ENCODE measurements at regions not wholly inside any gene's neighbourhood (a gene's known extent, or its start where the extent isn't known, plus 50 kb on each side); places are given as distances from the start of the nearest gene placed in this dataset.

DNA sequence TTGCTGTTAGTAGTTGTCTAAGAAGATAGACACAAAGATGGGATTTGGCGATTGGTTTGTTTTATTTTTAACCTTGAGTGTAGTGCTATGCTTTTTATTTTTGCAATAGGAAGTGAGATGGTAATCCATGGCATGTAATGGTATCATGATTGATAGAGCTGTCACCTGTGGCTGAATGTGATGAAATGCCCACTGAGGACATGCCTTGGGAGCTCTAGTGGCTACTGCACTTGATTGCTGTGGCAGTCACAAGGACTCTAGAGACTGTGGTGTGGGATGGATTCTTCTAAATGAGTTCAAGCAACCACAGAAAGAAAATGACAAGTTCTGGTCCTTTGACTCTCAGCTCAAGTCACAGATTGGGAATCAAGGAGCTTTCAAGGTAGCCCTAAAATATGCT, 139.4 kb downstream of the CYRIA start:
- H3K27ac ChIP-seq = no peak overlapping the region
- TF ChIP-seq, protein P1, sequence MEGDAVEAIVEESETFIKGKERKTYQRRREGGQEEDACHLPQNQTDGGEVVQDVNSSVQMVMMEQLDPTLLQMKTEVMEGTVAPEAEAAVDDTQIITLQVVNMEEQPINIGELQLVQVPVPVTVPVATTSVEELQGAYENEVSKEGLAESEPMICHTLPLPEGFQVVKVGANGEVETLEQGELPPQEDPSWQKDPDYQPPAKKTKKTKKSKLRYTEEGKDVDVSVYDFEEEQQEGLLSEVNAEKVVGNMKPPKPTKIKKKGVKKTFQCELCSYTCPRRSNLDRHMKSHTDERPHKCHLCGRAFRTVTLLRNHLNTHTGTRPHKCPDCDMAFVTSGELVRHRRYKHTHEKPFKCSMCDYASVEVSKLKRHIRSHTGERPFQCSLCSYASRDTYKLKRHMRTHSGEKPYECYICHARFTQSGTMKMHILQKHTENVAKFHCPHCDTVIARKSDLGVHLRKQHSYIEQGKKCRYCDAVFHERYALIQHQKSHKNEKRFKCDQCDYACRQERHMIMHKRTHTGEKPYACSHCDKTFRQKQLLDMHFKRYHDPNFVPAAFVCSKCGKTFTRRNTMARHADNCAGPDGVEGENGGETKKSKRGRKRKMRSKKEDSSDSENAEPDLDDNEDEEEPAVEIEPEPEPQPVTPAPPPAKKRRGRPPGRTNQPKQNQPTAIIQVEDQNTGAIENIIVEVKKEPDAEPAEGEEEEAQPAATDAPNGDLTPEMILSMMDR (IDR thresholded peaks at IDR 0.05) = no peak
- TF ChIP-seq EP300 (IDR thresholded peaks at IDR 0.05) = no peak
- no peak for TF ChIP-seq POLR2AphosphoS5 (IDR thresholded peaks at IDR 0.05)
- H3K36me3 ChIP-seq = no peaks in the 10 kb centered on the region
- no peaks in the 10 kb centered on the region for H3K9me3 ChIP-seq
- H3K4me1 ChIP-seq = no peaks in the 10 kb centered on the region
- H3K4me3 ChIP-seq = no peak overlapping the region
- WGBS = 88% methylated on average over 1 of the region's 1 CpG
- H3K27me3 ChIP-seq = peaks cover under 1% of the 10 kb centered on the region
- no peak for DNase-seq (ENCODE audit: low spot score in 2 of 2)

DNA sequence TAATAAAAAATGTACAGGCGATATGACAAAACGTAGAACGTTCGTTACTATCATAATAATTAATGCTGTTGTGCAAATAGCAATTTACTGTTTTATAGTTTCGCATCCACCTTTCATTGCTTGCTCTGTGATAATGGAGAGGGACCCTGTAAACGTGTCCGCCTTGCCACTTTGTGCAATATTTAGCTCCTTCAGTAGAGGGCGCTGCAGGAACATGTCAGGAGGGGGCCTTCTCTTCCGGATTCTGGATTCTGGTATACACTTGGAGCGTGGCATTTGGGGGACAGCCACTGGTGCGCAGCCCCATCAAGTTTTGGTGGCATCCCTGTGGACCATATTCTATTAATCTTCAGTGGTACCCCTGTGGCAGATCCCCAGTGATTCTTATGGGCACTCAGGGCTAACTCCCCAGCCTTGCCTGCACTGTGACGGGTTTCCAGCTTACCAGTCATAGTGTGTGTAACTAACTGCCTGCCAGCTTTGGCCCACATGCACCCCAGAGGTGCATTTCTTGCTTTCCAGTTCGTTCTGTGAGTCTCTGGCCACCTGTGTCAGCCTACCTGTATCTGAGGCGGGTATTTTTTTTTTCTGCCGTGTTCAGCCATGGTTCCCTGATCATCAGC, 140.3 kb downstream of the CYRIA start:
- WGBS = 84% methylated on average over 15 of the region's 15 CpGs
- TF ChIP-seq EP300 (IDR thresholded peaks at IDR 0.05) (no peak), POLR2A (IDR thresholded peaks at IDR 0.05) (no peak), POLR2AphosphoS5 (IDR thresholded peaks at IDR 0.05) (no peak)
- TF ChIP-seq, protein P1 (IDR thresholded peaks at IDR 0.05) = no peak
- no peak for DNase-seq (ENCODE audit: low spot score in 2 of 2)

DNA sequence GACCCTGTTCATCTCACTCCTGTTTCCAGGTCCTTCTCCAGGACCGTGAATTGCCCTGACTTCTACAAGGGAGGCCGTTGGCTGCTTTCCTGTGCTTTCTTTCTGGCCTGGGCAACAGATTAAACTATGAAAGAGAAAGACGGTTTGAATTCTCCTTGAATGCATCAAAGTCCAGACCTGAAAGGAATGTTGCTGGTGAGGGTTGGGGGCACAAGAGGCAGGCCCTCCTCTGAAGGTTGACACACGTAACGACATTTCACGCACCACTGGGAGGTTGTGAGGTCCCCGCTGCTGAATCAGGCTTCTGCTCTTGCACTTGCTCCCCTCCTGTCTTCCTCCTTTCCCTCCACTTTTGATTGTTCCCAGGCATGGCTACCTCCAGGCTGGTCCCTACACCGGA, 141.9 kb downstream of the CYRIA start:
- WGBS = 86% methylated on average over 8 of the region's 8 CpGs
- no peaks in the 10 kb centered on the region for H3K4me1 ChIP-seq
- no peaks in the 10 kb centered on the region for H3K27me3 ChIP-seq
- H3K9me3 ChIP-seq = no peaks in the 10 kb centered on the region
- no peak overlapping the region for H3K4me3 ChIP-seq
- TF ChIP-seq POLR2A (IDR thresholded peaks at IDR 0.05) = no peak
- TF ChIP-seq POLR2AphosphoS5 (IDR thresholded peaks at IDR 0.05) = no peak
- no peak for TF ChIP-seq EP300 (IDR thresholded peaks at IDR 0.05)
- TF ChIP-seq, protein P1 (IDR thresholded peaks at IDR 0.05) = no peak
- no peak overlapping the region for H3K27ac ChIP-seq
- H3K36me3 ChIP-seq = no peaks in the 10 kb centered on the region
- DNase-seq (ENCODE audit: low spot score in 2 of 2) = no peak

More for the DNA sequence above, 140.3 kb downstream of the CYRIA start:
- no peak overlapping the region for H3K4me3 ChIP-seq
- H3K27me3 ChIP-seq = no peaks in the 10 kb centered on the region
- H3K36me3 ChIP-seq = no peaks in the 10 kb centered on the region
- no peaks in the 10 kb centered on the region for H3K9me3 ChIP-seq
- no peak overlapping the region for H3K27ac ChIP-seq
- no peaks in the 10 kb centered on the region for H3K4me1 ChIP-seq

DNA sequence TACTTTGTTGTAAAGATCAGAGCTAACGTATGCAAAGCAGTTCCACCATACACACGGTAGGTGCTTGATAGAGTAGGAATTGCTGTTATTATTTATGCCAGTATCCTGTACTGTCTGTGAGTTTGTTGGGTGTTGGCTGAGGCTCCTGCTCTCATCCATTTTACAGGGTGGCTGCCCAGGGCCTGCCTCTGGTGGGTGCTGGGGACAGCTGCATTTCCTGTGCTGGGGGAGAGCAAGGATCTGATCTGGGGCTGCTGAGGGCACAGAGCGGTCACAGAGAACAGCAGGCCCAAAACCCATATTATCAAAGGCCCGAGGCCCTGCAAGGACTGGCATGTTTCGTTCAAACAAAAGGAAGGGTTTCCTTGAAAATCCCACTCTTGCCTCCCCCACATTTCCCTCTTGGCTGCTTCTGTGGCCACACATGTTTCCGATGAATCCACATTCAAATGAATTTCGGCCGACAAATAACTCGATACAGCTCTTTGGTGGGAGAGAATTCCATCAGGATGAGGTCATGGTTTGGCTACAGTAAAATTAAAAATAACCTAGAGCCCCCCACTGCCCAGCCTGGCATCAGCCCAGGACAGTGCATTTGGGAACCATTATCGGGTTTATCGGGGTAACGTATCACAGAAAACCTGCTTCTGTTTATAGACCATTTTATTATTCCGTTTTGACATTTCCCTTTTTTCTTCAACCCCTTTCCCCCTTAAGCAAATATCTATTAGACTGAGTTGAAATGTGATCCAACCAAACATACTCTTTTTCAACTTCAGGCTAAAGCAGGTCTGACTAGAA, 143.4 kb downstream of the CYRIA start:
- Histone ChIP-seq H3K36me3 (no peaks in the 10 kb centered on the region), H3K4me3 (no peak overlapping the region), H3K27ac (no peak overlapping the region), H3K9me3 (no peaks in the 10 kb centered on the region), H3K4me1 (no peaks in the 10 kb centered on the region), H3K27me3 (no peaks in the 10 kb centered on the region)
- TF ChIP-seq, protein P1 (IDR thresholded peaks at IDR 0.05) = no peak
- 54% methylated on average over 13 of the region's 13 CpGs for WGBS
- no peak for DNase-seq (ENCODE audit: low spot score in 2 of 2)

DNA sequence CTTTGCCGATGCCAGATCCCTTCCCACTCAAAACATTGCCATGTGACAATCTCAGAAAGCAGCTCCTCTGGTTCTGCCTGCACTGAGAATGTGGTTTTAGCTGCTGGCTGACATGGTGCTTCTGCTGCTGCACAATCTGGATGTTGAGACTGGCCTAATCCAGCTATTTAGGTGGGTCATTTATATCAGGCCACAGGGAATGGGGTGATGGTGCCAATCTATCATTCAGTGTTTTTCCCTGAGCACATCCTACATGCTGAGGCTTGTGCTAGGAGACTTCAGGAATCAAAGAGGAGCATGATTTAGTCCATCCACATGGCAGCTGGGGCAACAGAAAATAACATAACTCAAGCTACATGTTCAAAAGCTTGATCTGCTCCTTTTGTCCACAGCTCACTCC, 144.7 kb downstream of the CYRIA start:
- Histone ChIP-seq H3K4me1 (no peaks in the 10 kb centered on the region), H3K27me3 (peaks cover under 1% of the 10 kb centered on the region), H3K9me3 (no peaks in the 10 kb centered on the region), H3K36me3 (no peaks in the 10 kb centered on the region), H3K4me3 (no peak overlapping the region), H3K27ac (no peak overlapping the region)
- no peak for DNase-seq (ENCODE audit: low spot score in 2 of 2)
- TF ChIP-seq POLR2A (IDR thresholded peaks at IDR 0.05) (no peak), POLR2AphosphoS5 (IDR thresholded peaks at IDR 0.05) (no peak), EP300 (IDR thresholded peaks at IDR 0.05) (no peak)
- TF ChIP-seq, protein P1 (IDR thresholded peaks at IDR 0.05) = no peak
- 0% methylated on average over 1 of the region's 1 CpG for WGBS
